MM.1S (cell line): ENCODE measurements at regions not wholly inside any gene's neighbourhood (a gene's known extent, or its start where the extent isn't known, plus 50 kb on each side); places are given as distances from the start of the nearest gene placed in this dataset.

Source experiments
- EZH2phosphoT487 ChIP-seq: fragments of 300-600 bp; sonication (generic); IDR thresholded peaks from 2 replicates; pipeline ENCODE4 v1.6.1; 2018; ENCODE audit warnings: antibody characterized with exemption, low read length
- TF ChIP-seq, protein P1 (sequence below): fragments of 300-600 bp; sonication (generic); IDR thresholded peaks from 2 replicates; pipeline ENCODE4 v1.5.1; 2016; ENCODE audit warnings: antibody characterized with exemption, low read length, mixed read lengths

DNA sequence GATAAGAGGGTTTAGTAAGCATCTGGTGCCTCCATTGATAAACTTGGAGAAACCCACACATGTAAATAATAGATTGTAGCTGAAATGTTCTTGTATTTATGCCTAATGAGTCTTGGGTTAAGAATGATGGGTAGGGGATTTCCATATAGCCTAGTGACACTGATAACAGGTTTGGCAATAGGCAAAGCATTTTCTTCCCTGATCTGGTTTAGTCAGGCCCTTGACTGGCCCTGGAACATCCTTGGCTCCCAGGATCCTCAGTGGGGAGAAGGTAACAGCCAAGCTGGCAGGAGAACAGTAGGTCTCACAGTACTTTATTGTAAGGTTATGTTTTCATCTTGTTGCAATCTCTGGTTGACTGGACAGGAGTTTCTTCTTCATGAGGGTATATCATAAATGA, 228.4 kb downstream of the DIPK2A start:
- TF ChIP-seq, protein P1, sequence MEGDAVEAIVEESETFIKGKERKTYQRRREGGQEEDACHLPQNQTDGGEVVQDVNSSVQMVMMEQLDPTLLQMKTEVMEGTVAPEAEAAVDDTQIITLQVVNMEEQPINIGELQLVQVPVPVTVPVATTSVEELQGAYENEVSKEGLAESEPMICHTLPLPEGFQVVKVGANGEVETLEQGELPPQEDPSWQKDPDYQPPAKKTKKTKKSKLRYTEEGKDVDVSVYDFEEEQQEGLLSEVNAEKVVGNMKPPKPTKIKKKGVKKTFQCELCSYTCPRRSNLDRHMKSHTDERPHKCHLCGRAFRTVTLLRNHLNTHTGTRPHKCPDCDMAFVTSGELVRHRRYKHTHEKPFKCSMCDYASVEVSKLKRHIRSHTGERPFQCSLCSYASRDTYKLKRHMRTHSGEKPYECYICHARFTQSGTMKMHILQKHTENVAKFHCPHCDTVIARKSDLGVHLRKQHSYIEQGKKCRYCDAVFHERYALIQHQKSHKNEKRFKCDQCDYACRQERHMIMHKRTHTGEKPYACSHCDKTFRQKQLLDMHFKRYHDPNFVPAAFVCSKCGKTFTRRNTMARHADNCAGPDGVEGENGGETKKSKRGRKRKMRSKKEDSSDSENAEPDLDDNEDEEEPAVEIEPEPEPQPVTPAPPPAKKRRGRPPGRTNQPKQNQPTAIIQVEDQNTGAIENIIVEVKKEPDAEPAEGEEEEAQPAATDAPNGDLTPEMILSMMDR: no peak
- no peak for TF ChIP-seq EZH2phosphoT487
